GF-D8 (cell line): ENCODE measurements at regions not wholly inside any gene's neighbourhood (a gene's known extent, or its start where the extent isn't known, plus 50 kb on each side); places are given as distances from the start of the nearest gene placed in this dataset.
A peak's percentile ranks its signal among the peaks of the same experiment; 100 is the strongest.

Experiments
- DNase-seq: peaks from one replicate; lab custom pipeline; 2025; lab: John Stamatoyannopoulos, UW

DNA sequence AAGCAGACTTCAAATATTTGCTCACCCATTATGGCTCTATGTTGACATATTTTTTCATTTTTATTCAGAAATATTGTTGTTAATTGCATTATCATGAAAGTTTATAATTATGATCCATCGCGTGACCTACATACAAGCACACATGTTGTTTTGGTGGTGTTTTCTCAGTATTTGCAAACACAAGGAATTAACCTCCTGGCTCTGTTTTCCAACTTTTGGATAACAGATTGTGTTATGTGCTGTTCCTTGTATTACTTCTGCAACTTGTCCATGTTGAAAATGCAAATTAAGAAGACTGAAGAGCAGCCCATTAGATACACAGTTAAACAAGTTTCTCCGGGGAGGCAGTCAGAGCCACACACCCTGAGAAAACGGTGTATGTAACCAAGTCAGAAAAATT lies 201.2 kb downstream of the SEC23A start:
- no peak for DNase-seq

GRCh38 chr14:38900887-38901286 lies 202.1 kb downstream of the SEC23A start:
- no peak for DNase-seq

GRCh38 chr14:38887696-38888095 lies 215.3 kb downstream of the SEC23A start:
- peak; percentile 43 for DNase-seq

- no peak for DNase-seq
Observed at GRCh38 chr14:38884109-38884508, 218.9 kb downstream of the SEC23A start.

DNA sequence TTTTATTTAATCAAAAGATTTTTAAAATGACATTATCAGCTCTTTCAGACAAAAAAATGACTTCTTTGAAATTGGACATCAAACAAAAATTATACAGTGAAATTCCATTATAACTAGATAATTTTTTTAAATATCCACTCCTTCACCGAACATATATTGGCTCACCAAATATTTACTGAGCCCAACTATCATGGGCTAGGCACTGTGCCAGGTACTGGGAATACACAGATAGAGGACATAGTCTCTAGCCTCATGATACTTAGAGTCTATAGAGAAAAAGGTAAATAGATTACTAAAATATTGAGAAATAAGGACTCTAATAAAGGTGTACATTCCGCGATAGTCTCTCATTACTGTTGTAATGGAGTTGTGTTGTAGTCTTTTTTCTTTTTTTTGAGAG lies 219.9 kb downstream of the SEC23A start:
- no peak for DNase-seq

DNA sequence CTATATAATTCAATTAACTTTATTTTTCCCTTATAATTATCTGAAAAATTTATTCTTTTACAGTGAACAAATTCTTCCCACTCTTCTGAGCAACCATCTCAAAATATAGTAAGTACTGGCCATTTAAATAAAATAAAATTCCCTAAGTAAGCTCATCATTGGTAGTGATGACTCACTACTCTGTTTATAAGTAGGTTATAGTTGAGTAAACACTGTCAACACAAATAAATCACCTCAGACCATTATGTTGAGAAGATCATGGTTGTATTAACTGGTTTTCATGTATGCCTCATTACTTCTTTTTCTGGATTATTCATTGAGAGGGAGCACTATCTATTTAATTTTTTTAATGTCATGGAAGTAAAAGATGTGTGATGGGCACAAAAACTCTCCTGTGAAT lies 220.5 kb downstream of the SEC23A start:
- no peak for DNase-seq

- DNase-seq = peak; percentile 59
Observed at GRCh38 chr14:38880643-38881524, 222.2 kb downstream of the SEC23A start.

GRCh38 chr14:38877744-38878388 lies 225.2 kb downstream of the SEC23A start:
- no peak for DNase-seq

- peak; percentile 36 for DNase-seq
Observed at GRCh38 chr14:38874721-38875120, 228.3 kb downstream of the SEC23A start.

DNA sequence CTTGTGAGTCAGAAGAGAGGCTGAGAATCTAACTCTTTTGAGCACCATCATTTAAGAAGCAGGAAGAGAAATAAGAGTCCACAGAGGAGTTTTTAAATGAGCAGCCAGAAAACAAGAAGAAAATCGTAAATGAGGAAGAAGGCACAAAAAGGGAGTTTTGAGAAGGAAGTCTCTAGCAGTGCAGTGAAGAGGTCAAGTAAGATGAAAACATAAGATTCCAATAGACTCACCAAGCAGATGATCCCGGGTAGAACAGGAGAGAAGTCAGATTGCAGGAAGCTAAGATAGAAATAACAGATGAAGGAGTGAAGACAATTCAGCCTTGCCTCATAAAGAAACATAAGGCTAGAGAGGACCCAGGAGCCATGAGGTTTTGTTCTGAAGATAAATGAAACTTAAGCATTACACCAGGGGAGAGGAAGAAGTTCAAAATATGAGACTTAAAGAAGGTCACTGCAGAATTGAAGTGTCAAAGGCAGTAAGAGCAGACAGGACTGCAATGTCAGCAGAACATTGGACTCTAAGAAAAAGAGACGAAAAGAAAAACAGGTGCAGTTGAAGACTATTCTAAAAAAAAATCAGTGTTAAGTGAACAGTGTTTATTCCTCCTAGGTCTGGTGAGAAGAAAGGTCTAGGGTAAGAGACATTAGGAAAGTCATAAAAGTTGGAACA lies 229.0 kb downstream of the SEC23A start:
- DNase-seq = peak; percentile 78

GRCh38 chr14:38870296-38870836 lies 232.7 kb downstream of the SEC23A start:
- DNase-seq = no peak

DNA sequence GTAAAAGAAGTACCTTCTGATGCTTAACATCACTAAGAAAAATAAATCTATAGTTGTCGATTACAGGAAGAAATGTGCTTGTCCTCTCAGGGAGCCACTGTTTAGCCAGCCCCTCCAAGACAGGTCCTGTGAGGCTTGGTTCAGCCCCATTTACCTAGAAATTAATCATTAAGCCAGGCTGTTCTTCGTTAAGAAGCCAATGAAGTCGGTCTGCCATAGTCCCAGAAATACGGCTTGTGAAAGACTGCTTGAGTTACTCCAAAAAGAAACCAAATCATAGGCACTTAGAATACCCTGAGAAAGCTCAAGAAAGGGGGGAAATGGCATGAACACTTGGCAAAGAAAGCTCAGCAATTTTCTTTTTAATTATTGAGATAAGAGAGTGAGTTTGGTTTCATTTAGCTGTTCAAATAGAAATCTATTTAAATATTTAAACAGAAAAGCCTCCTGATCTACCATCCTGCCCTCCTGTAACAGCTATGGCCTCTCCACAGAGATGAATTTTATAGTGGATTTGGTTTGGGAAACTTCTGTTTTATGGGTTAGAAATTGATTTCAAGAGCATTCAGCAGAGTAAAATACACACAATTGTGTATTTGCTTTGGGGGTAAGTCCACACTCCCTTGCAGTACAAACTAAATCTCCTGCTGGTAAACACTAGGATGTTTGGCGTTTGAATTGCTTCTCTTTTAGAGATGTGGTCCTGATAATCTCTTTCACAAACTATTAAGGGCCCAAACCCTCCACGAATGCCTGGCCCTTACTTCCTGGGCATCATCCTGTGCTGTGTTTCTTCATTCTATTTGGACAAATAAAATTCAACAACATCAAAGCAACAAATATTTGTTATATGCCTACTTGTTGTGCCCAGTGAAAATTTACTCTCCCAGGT lies 234.4 kb downstream of the SEC23A start:
- DNase-seq = no peak

GRCh38 chr14:38867561-38868150 lies 235.4 kb downstream of the SEC23A start:
- peak; percentile 77 for DNase-seq

- DNase-seq = no peak
Observed at GRCh38 chr14:38866461-38866860, 236.6 kb downstream of the SEC23A start.

DNA sequence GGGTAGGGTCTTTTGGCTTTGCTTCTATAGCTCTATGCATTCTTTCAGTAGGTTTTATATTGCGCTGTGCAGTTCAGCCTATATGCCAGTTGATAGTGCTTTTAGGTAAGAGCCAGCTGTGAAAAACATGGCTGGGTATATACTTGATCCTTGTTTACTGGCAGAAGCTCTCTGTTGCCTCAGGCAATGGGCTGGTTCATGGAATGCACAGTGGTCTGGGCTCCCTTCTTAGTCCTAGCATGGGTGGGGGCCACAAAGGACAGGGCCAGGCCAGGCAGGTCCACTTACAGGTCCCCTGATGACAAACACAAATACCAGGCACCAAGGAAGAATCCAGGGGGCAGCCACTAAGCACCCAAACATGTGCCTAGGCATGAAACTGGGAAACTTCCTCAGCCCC lies 240.7 kb downstream of the SEC23A start:
- DNase-seq = no peak

- no peak for DNase-seq
Observed at GRCh38 chr14:38860530-38860929, 242.5 kb downstream of the SEC23A start.

DNA sequence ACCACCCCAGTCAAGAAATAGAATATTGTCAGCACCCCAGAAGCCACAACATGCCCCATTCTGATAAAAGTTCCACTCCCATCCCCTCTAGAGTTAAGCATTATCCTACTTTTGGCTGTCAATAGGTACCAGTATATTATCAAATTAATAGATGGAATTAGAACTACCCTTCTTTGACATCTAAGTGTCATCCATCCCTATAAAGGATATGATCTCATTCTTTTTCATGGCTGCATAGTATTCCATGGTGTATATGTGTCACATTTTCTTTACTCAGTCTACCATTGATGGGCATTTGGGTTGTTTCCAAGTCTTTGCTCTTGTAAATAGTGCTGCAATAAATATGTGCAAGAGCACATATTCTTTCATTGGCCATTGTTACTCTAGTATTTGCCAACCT lies 246.2 kb downstream of the SEC23A start:
- no peak for DNase-seq

DNA sequence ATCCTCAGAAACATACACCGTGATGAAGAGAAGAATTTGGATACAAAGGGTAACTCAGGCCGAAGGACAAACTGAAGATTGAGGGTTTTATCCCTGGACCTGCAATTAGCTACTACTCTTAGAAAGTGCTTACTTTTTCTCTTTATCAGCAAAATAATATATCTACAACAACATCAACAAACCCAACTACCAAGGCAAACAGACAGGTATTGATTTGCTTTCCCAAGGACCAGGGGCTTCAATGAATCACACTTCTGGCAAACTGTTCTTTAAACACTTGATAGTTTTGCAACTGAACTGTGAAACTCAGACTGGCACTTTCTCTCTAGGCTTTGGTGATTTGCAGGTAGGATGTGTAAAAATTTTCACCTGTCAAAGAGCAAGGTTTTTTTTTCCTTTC lies 247.5 kb downstream of the SEC23A start:
- DNase-seq = no peak

DNA sequence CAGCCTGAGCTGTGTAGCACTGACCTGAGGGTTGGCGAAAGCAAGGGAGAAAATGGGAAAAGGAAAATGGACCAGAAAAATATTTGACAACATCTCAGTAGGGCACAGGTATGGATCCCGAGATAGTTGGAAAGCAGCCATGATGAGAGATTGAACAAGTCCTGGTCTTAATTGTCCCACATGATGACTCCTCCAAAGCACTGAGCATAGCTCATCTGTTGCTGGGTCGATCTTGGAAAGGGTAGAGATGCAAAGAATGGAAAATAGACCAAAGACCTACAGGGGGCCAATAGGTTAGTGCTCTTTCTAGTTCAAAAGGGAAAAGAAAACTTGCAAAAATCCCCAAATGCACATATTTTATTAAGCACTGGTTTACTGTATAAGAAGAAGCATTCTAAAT lies 251.9 kb downstream of the SEC23A start:
- no peak for DNase-seq

GRCh38 chr14:38850664-38851063 lies 252.4 kb downstream of the SEC23A start:
- no peak for DNase-seq

DNA sequence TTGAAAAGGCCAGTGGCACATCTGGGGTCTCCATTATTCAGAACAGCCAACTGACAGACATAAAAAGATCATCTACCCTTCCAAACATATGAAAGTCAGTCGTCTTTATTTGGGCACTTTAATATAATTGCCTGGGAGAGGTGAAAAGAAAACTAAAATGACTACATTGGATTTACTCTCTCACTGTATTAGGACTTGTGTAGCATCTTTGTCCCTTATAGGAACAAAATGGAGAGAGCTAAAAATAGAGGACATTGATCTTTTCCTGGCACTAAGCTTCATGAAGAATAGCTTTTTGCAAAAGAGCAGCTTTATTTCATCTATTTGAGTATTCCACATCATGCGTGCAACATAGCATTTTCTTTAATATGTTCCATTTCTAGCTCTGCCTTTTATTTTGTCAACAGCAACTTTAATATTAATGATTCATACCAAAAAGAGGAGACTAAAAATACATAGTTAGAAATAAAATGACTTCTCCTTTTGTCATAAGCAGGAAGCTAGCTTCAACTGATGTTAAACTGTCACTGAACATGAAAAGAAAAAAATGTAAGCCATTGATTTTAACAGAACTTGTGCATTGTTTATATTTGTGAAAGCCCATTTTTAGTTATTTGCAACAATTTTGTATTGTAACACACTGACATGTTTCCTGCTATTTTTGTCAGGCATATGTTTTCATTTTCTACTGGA lies 254.6 kb downstream of the SEC23A start:
- peak; percentile 32 for DNase-seq
